ENCODE measurements at regions not wholly inside any gene's neighbourhood (a gene's known extent, or its start where the extent isn't known, plus 50 kb on each side); places are given as distances from the start of the nearest gene placed in this dataset.

DNA sequence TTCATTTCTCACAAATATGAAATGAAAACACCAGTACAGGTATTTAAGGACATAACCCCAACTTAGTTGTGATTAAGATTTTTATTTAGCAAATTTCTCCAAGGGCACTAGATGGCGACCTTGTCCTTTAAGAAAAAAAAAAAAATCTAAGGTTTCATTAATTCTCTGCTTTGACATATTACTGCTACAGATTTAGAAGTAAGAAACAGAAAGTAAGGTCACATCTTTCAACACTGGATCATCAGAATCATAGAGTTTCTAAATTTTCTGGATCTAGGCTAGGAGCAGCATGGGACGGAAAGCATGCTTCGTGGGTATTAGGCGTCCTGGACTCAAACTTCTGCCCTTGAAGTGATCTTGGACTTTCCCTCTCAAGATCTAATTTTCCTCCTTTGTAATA lies 85.5 kb upstream of the PRKG1 start:
- no peak for ATAC-seq
- TF ChIP-seq POU6F1 (CRISPR knock-in tag; IDR thresholded peaks at IDR 0.05; ENCODE audit: borderline replicate concordance, low read depth) (no peak), TOX (CRISPR knock-in tag; IDR thresholded peaks at IDR 0.05; ENCODE audit: borderline replicate concordance) (no peak), ZNF8 (CRISPR knock-in tag; IDR thresholded peaks at IDR 0.05) (no peak), CSRNP3 (CRISPR knock-in tag; IDR thresholded peaks at IDR 0.05) (no peak), BACH2 (CRISPR knock-in tag; IDR thresholded peaks at IDR 0.05; ENCODE audit: borderline replicate concordance) (no peak), GLIS3 (CRISPR knock-in tag; IDR thresholded peaks at IDR 0.05) (no peak), PPARA (CRISPR knock-in tag; IDR thresholded peaks at IDR 0.05; ENCODE audit: borderline replicate concordance) (no peak), ARNTL (CRISPR knock-in tag; IDR thresholded peaks at IDR 0.05; ENCODE audit: borderline replicate concordance, low read depth) (no peak), PATZ1 (CRISPR knock-in tag; IDR thresholded peaks at IDR 0.05; ENCODE audit: borderline replicate concordance) (no peak)
- TF ChIP-seq, protein P1, sequence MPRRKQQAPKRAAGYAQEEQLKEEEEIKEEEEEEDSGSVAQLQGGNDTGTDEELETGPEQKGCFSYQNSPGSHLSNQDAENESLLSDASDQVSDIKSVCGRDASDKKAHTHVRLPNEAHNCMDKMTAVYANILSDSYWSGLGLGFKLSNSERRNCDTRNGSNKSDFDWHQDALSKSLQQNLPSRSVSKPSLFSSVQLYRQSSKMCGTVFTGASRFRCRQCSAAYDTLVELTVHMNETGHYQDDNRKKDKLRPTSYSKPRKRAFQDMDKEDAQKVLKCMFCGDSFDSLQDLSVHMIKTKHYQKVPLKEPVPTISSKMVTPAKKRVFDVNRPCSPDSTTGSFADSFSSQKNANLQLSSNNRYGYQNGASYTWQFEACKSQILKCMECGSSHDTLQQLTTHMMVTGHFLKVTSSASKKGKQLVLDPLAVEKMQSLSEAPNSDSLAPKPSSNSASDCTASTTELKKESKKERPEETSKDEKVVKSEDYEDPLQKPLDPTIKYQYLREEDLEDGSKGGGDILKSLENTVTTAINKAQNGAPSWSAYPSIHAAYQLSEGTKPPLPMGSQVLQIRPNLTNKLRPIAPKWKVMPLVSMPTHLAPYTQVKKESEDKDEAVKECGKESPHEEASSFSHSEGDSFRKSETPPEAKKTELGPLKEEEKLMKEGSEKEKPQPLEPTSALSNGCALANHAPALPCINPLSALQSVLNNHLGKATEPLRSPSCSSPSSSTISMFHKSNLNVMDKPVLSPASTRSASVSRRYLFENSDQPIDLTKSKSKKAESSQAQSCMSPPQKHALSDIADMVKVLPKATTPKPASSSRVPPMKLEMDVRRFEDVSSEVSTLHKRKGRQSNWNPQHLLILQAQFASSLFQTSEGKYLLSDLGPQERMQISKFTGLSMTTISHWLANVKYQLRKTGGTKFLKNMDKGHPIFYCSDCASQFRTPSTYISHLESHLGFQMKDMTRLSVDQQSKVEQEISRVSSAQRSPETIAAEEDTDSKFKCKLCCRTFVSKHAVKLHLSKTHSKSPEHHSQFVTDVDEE (CRISPR knock-in tag; IDR thresholded peaks at IDR 0.05): no peak

GRCh38 chr10:50990568-50991455 lies 83.5 kb upstream of the PRKG1 start:
- peak; percentile 41 for ATAC-seq
- TF ChIP-seq BACH2 (CRISPR knock-in tag; IDR thresholded peaks at IDR 0.05; ENCODE audit: borderline replicate concordance) (no peak), ZNF8 (CRISPR knock-in tag; IDR thresholded peaks at IDR 0.05) (no peak), ZNF565 (CRISPR knock-in tag; conservative IDR thresholded peaks at IDR 0.05; ENCODE audit: low read depth) (no peak), CSRNP3 (CRISPR knock-in tag; IDR thresholded peaks at IDR 0.05) (no peak), CREB5 (CRISPR knock-in tag; IDR thresholded peaks at IDR 0.05; ENCODE audit: low read depth) (no peak), SNAI2 (CRISPR knock-in tag; IDR thresholded peaks at IDR 0.05) (no peak), ZNF70 (CRISPR knock-in tag; IDR thresholded peaks at IDR 0.05) (no peak), POU6F1 (CRISPR knock-in tag; IDR thresholded peaks at IDR 0.05; ENCODE audit: borderline replicate concordance, low read depth) (no peak), RARB (CRISPR knock-in tag; IDR thresholded peaks at IDR 0.05) (no peak), TCF4 (CRISPR knock-in tag; IDR thresholded peaks at IDR 0.05; ENCODE audit: borderline replicate concordance) (no peak), PATZ1 (CRISPR knock-in tag; IDR thresholded peaks at IDR 0.05; ENCODE audit: borderline replicate concordance) (no peak; the same call in 1 of the 2 replicates), ZC3H10 (CRISPR knock-in tag; IDR thresholded peaks at IDR 0.05) (no peak), ARNTL (CRISPR knock-in tag; IDR thresholded peaks at IDR 0.05; ENCODE audit: borderline replicate concordance, low read depth) (no peak), ZFP30 (CRISPR knock-in tag; IDR thresholded peaks at IDR 0.05) (no peak), GLIS3 (CRISPR knock-in tag; IDR thresholded peaks at IDR 0.05) (no peak), PPARA (CRISPR knock-in tag; IDR thresholded peaks at IDR 0.05; ENCODE audit: borderline replicate concordance) (no peak), CSDC2 (CRISPR knock-in tag; IDR thresholded peaks at IDR 0.05) (no peak)

Data from SK-N-SH treated with all-trans-retinoic acid at 6 μM for 48 hours (cell line).